OCI-LY1 (cell line): ENCODE measurements at regions not wholly inside any gene's neighbourhood (a gene's known extent, or its start where the extent isn't known, plus 50 kb on each side); places are given as distances from the start of the nearest gene placed in this dataset.

Experiments
- CTCF ChIP-seq: fragments of 200-600 bp; sonication (generic), shearing (Covaris generic); IDR thresholded peaks from 2 replicates; pipeline ENCODE4 v1.5.1; 2017; ENCODE audit warnings: mild to moderate bottlenecking, antibody characterized with exemption, low read length, moderate library complexity, mixed read lengths
- EZH2 ChIP-seq: fragments of 200-600 bp; sonication (generic), shearing (Covaris generic); IDR thresholded peaks from 2 replicates; pipeline ENCODE4 v1.8.0; 2017; ENCODE audit warnings: borderline replicate concordance, mixed run types, mild to moderate bottlenecking, antibody characterized with exemption, low read length, moderate library complexity, mixed read lengths

- TF ChIP-seq CTCF (no peak), EZH2 (no peak)
Measured at GRCh38 chr1:58986996-58987767, 203.3 kb upstream of the JUN start.
